DND-41 (cell line): ENCODE measurements at regions not wholly inside any gene's neighbourhood (a gene's known extent, or its start where the extent isn't known, plus 50 kb on each side); places are given as distances from the start of the nearest gene placed in this dataset.

Experiments
- ATAC-seq: fragments of 200-7000 bp; cut with Tn5 transposase; 3 replicates; pipeline ENCODE4 v1.9.1; 2021; ENCODE audit warnings: low read depth; ENCODE audit not compliant: insufficient read depth
- DNase-seq: peaks from one replicate; pipeline ENCODE4 v3.0.0-alpha.2; 2020
- H2AFZ ChIP-seq: 2 replicates; pipeline ENCODE4 v1.6.0; 2012; ENCODE audit warnings: low read depth, low read length
- H3K27ac ChIP-seq: 2 replicates; pipeline ENCODE4 v1.5.1; 2012; ENCODE audit warnings: low read length, inconsistent platforms
- H3K27me3 ChIP-seq: fragments of 200-600 bp; sonication (generic); 2 replicates; pipeline ENCODE4 v1.6.0; 2012; ENCODE audit warnings: low read length, mild to moderate bottlenecking, inconsistent platforms; ENCODE audit not compliant: insufficient read depth, poor library complexity
- H3K36me3 ChIP-seq: 2 replicates; pipeline ENCODE4 v1.5.1; 2012; ENCODE audit warnings: low read length, inconsistent platforms; ENCODE audit not compliant: insufficient read depth
- H3K4me1 ChIP-seq: 2 replicates; pipeline ENCODE4 v1.5.1; 2012; ENCODE audit warnings: mild to moderate bottlenecking, low read length; ENCODE audit not compliant: insufficient read depth
- H3K4me2 ChIP-seq: 2 replicates; pipeline ENCODE4 v1.6.0; 2012; ENCODE audit warnings: mild to moderate bottlenecking, moderate library complexity, low read length, inconsistent platforms; ENCODE audit not compliant: insufficient read depth
- H3K4me3 ChIP-seq, 2 experiments: fragments of 200-600 bp in 1 of 2; shearing (Covaris generic) in 1 of 2; 2 replicates each; pipeline ENCODE4 v1.5.1; 2012 to 2016; ENCODE audit warnings: inconsistent platforms in 2 of 2, low read length in 2 of 2, mild to moderate bottlenecking in 2 of 2, low read depth in 1 of 2, moderate library complexity in 1 of 2
- H3K79me2 ChIP-seq: 2 replicates; pipeline ENCODE4 v1.6.0; 2012; ENCODE audit warnings: low read length, inconsistent platforms; ENCODE audit not compliant: insufficient read depth
- H3K9ac ChIP-seq: 2 replicates; pipeline ENCODE4 v1.6.0; 2012; ENCODE audit warnings: low read depth, mild to moderate bottlenecking, inconsistent platforms, low read length, moderate library complexity
- H3K9me3 ChIP-seq: 2 replicates; pipeline ENCODE4 v1.5.1; 2012; ENCODE audit warnings: low read length, moderate library complexity, mild to moderate bottlenecking, inconsistent platforms; ENCODE audit not compliant: insufficient read depth, severe bottlenecking
- H4K20me1 ChIP-seq: 2 replicates; pipeline ENCODE4 v1.6.0; 2012; ENCODE audit warnings: low read length; ENCODE audit not compliant: insufficient read depth
- EZH2 ChIP-seq: IDR thresholded peaks from 3 replicates; pipeline ENCODE4 v1.6.1; 2012; ENCODE audit warnings: borderline replicate concordance, low read depth, mild to moderate bottlenecking, moderate library complexity, low read length, inconsistent platforms; ENCODE audit not compliant: severe bottlenecking
- TF ChIP-seq, protein P1 (sequence below): IDR thresholded peaks from 2 replicates; pipeline ENCODE4 v1.5.1; 2012; ENCODE audit warnings: borderline replicate concordance, low read length, moderate library complexity, mild to moderate bottlenecking; ENCODE audit not compliant: poor library complexity, severe bottlenecking; ENCODE audit errors: extremely low read depth

GRCh38 chrX:98029861-98030260 is 1146.2 kb downstream of the RPA4 start:
- H3K4me3 ChIP-seq, result no peak overlapping the region
- no peaks in the 10 kb centered on the region for H3K9me3 ChIP-seq
- H2AFZ ChIP-seq, result no peak overlapping the region
- ATAC-seq (no peak), DNase-seq (no peak)
- H3K4me2 ChIP-seq, result no peak overlapping the region
- no peaks in the 10 kb centered on the region for H4K20me1 ChIP-seq
- no peak overlapping the region for H3K9ac ChIP-seq
- TF ChIP-seq EZH2, result no peak
- TF ChIP-seq, protein P1, sequence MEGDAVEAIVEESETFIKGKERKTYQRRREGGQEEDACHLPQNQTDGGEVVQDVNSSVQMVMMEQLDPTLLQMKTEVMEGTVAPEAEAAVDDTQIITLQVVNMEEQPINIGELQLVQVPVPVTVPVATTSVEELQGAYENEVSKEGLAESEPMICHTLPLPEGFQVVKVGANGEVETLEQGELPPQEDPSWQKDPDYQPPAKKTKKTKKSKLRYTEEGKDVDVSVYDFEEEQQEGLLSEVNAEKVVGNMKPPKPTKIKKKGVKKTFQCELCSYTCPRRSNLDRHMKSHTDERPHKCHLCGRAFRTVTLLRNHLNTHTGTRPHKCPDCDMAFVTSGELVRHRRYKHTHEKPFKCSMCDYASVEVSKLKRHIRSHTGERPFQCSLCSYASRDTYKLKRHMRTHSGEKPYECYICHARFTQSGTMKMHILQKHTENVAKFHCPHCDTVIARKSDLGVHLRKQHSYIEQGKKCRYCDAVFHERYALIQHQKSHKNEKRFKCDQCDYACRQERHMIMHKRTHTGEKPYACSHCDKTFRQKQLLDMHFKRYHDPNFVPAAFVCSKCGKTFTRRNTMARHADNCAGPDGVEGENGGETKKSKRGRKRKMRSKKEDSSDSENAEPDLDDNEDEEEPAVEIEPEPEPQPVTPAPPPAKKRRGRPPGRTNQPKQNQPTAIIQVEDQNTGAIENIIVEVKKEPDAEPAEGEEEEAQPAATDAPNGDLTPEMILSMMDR, result no peak
- H3K4me1 ChIP-seq, result no peaks in the 10 kb centered on the region
- H3K27me3 ChIP-seq, result no peaks in the 10 kb centered on the region
- no peak overlapping the region for H3K27ac ChIP-seq
- no peaks in the 10 kb centered on the region for H3K36me3 ChIP-seq
- H3K79me2 ChIP-seq, result no peaks in the 10 kb centered on the region

DNA sequence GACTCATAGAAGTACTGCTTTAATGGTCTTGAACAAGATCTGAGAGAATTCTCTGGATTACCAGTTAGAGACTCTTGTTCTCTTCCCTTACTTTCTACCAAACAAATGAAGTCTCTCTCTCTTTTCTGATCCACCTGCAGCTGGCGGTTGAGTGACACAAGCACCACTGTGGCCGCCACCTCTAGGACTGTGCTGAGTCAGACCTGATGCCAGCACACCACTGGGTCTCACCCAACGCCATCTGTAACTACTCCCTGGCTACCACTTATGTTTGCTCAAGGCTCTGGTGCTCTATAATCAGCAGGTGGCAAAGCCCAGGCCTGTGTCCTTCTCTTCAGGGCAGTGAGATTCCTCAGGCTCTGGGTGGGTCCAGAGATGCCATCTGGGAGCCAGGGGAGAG is 1173.5 kb downstream of the RPA4 start:
- H3K4me2 ChIP-seq, result no peak overlapping the region
- no peak overlapping the region for H3K9ac ChIP-seq
- H3K27me3 ChIP-seq, result no peaks in the 10 kb centered on the region
- TF ChIP-seq EZH2, result no peak
- TF ChIP-seq, protein P1, result no peak
- H2AFZ ChIP-seq, result no peak overlapping the region
- H3K36me3 ChIP-seq, result no peaks in the 10 kb centered on the region
- no peaks in the 10 kb centered on the region for H4K20me1 ChIP-seq
- H3K79me2 ChIP-seq, result no peaks in the 10 kb centered on the region
- no peak overlapping the region for H3K27ac ChIP-seq
- no peaks in the 10 kb centered on the region for H3K9me3 ChIP-seq
- no peak for ATAC-seq
- DNase-seq, result no peak
- no peaks in the 10 kb centered on the region for H3K4me1 ChIP-seq
- H3K4me3 ChIP-seq, result no peak overlapping the region

DNA sequence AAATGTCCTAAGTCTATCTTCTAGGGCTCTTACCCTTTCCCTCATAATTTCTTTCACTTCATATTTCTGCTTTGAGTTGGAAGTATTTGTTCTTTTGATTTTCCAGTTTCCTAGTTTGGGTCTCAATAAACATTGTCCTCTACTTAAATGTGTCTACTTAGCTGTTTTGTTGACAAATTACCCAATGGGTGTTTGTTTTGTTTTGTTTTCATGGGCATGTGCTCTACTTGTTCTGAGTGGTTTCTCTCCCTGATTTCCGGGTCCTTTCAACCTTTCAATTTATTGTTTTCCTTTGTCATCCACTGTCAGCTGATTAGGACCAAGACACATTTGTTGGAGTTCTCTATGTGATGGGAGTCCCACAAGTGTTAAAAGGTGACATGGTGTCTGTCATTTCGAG is 1181.4 kb downstream of the RPA4 start:
- Histone ChIP-seq H3K27me3 (no peaks in the 10 kb centered on the region), H3K27ac (no peak overlapping the region), H3K9me3 (no peaks in the 10 kb centered on the region), H3K4me1 (no peaks in the 10 kb centered on the region), H3K4me3 (no peak overlapping the region), H3K79me2 (no peaks in the 10 kb centered on the region), H3K9ac (no peak overlapping the region), H3K36me3 (no peaks in the 10 kb centered on the region), H3K4me2 (no peak overlapping the region), H4K20me1 (no peaks in the 10 kb centered on the region), H2AFZ (no peak overlapping the region)
- TF ChIP-seq, protein P1, result no peak
- no peak for TF ChIP-seq EZH2
- ATAC-seq, result no peak
- DNase-seq, result no peak

GRCh38 chrX:98067611-98068010 is 1183.9 kb downstream of the RPA4 start:
- no peak for ATAC-seq
- no peaks in the 10 kb centered on the region for H3K27me3 ChIP-seq
- no peak for TF ChIP-seq EZH2
- TF ChIP-seq, protein P1, result no peak
- no peak overlapping the region for H3K27ac ChIP-seq
- no peak overlapping the region for H3K9ac ChIP-seq
- no peak overlapping the region for H2AFZ ChIP-seq
- no peak for DNase-seq
- no peaks in the 10 kb centered on the region for H3K9me3 ChIP-seq
- no peak overlapping the region for H3K4me2 ChIP-seq
- no peaks in the 10 kb centered on the region for H3K79me2 ChIP-seq
- H4K20me1 ChIP-seq, result no peaks in the 10 kb centered on the region
- H3K4me3 ChIP-seq, result no peak overlapping the region
- H3K4me1 ChIP-seq, result no peaks in the 10 kb centered on the region
- H3K36me3 ChIP-seq, result no peaks in the 10 kb centered on the region
